ENCODE measurements at regions not wholly inside any gene's neighbourhood (a gene's known extent, or its start where the extent isn't known, plus 50 kb on each side); places are given as distances from the start of the nearest gene placed in this dataset.

- ChIA-PET CTCF (no interaction called here), RAD21 (ENCODE audit: unreplicated experiment) (no interaction called here), POLR2A (no interaction called here), SMC1A (ENCODE audit: uncharacterized antibody, unreplicated experiment) (no interaction called here)
- ATAC-seq (no peak), DNase-seq (ENCODE audit: low read depth, low spot score) (no peak), FAIRE-seq (no peak)
- Histone ChIP-seq H4K20me1 (ENCODE audit: control insufficient read depth, insufficient read depth) (no peaks in the 10 kb centered on the region), H3K79me2 (ENCODE audit: control insufficient read depth, insufficient read depth, low read length) (no peaks in the 10 kb centered on the region), H3K4me2 (ENCODE audit: control insufficient read depth, insufficient read depth) (no peak overlapping the region), H3K27ac (ENCODE audit: control insufficient read depth, insufficient read depth) (no peak overlapping the region), H3K9me3 (replicated peaks; ENCODE audit: control insufficient read depth, insufficient read depth, low read length) (no peaks in the 10 kb centered on the region), H3K4me3 (no peak overlapping the region), H3K27me3 (replicated peaks in 1 of 2; ENCODE audit: control insufficient read depth in 2 of 2, insufficient read depth in 2 of 2, low read length in 1 of 2) (no peaks in the 10 kb centered on the region), H3K9ac (ENCODE audit: control insufficient read depth, insufficient read depth, low read length) (no peak overlapping the region), H3K36me3 (ENCODE audit: control insufficient read depth in 2 of 2, insufficient read depth in 2 of 2, low read length in 1 of 2) (no peaks in the 10 kb centered on the region), H2AFZ (ENCODE audit: control insufficient read depth, low read depth, low read length) (no peak overlapping the region), H3K4me1 (ENCODE audit: control insufficient read depth, insufficient read depth, low read length) (no peaks in the 10 kb centered on the region)
- TF ChIP-seq ESRRA (IDR thresholded peaks at IDR 0.05; ENCODE audit: low read length) (no peak), CHD1 (IDR thresholded peaks at IDR 0.05; ENCODE audit: low read depth, low read length) (no peak), TBL1XR1 (IDR thresholded peaks at IDR 0.05; ENCODE audit: low read depth, low read length) (no peak), CEBPB (IDR thresholded peaks at IDR 0.05; ENCODE audit: borderline replicate concordance in 1 of 2, low read depth in 2 of 2, low read length in 2 of 2) (no peak), HSF1 (IDR thresholded peaks at IDR 0.05; ENCODE audit: low read depth, low read length) (no peak), CUX1 (IDR thresholded peaks at IDR 0.05; ENCODE audit: insufficient replicate concordance, low read depth, low read length) (no peak)
- BruUV-seq (replicated peaks): no TSS peak
- intact Hi-C loops (cut with micrococcal nuclease; ENCODE audit: unreplicated experiment) (no loop called here), in situ Hi-C loops (cut with MboI) (no loop called here)
- WGBS (ENCODE audit: insufficient coverage, insufficient replicate concordance, low lambda C conversion rate, missing lambda C conversion rate): 56% methylated on average over 2 of the region's 2 CpGs
Observed at GRCh38 chr4:27524224-27524623, 663.6 kb downstream of the STIM2 start.

Measured in GM12878 (cell line).